Neural progenitor cell (in vitro differentiated cells): ENCODE measurements at regions not wholly inside any gene's neighbourhood (a gene's known extent, or its start where the extent isn't known, plus 50 kb on each side); places are given as distances from the start of the nearest gene placed in this dataset.

Source experiments
- EZH2 ChIP-seq: fragments of 200-600 bp; sonication (generic); IDR thresholded peaks from 2 replicates; pipeline ENCODE4 v1.6.1; 2017; ENCODE audit warnings: antibody characterized with exemption, mild to moderate bottlenecking, moderate library complexity
- EZH2phosphoT487 ChIP-seq: fragments of 200-600 bp; sonication (generic); IDR thresholded peaks from 2 replicates; pipeline ENCODE4 v1.6.1; 2017; ENCODE audit warnings: antibody characterized with exemption
- TF ChIP-seq, protein P1 (sequence below): fragments of 200-600 bp; sonication (generic); IDR thresholded peaks from 2 replicates; pipeline ENCODE4 v1.5.1; 2017; ENCODE audit warnings: antibody characterized with exemption, mild to moderate bottlenecking

DNA sequence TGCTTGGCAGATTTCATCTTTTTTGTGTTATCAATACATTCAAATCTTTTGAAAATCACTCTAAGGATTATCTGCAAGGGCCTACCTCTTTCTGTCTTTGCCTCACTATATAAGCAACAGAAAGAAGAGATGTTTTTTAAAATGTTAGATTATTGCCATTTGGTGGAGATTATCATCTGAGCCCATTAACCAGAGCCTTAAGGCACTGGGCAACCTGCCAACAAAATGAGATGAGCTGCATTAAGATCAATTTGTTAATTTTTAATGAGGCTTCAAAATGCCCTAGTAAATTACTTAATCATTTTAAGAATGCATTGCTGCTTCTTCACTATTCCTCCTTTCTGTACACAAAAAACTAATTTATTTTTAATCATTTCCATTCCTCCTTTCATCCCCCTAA lies 314.1 kb downstream of the SNX13 start:
- TF ChIP-seq, protein P1, sequence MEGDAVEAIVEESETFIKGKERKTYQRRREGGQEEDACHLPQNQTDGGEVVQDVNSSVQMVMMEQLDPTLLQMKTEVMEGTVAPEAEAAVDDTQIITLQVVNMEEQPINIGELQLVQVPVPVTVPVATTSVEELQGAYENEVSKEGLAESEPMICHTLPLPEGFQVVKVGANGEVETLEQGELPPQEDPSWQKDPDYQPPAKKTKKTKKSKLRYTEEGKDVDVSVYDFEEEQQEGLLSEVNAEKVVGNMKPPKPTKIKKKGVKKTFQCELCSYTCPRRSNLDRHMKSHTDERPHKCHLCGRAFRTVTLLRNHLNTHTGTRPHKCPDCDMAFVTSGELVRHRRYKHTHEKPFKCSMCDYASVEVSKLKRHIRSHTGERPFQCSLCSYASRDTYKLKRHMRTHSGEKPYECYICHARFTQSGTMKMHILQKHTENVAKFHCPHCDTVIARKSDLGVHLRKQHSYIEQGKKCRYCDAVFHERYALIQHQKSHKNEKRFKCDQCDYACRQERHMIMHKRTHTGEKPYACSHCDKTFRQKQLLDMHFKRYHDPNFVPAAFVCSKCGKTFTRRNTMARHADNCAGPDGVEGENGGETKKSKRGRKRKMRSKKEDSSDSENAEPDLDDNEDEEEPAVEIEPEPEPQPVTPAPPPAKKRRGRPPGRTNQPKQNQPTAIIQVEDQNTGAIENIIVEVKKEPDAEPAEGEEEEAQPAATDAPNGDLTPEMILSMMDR = no peak
- TF ChIP-seq EZH2 (no peak), EZH2phosphoT487 (no peak)
